HG03342 (cell line): ENCODE measurements at regions not wholly inside any gene's neighbourhood (a gene's known extent, or its start where the extent isn't known, plus 50 kb on each side); places are given as distances from the start of the nearest gene placed in this dataset.

Experiments used
- ATAC-seq: cut with Tn5 transposase; IDR thresholded peaks from one replicate; pipeline ENCODE4 v1.9.1; 2021; ENCODE audit warnings: mild to moderate bottlenecking, moderate library complexity; ENCODE audit not compliant: unreplicated experiment

GRCh38 chr13:40235160-40235796, 431.2 kb downstream of the FOXO1 start:
- ATAC-seq = no peak

DNA sequence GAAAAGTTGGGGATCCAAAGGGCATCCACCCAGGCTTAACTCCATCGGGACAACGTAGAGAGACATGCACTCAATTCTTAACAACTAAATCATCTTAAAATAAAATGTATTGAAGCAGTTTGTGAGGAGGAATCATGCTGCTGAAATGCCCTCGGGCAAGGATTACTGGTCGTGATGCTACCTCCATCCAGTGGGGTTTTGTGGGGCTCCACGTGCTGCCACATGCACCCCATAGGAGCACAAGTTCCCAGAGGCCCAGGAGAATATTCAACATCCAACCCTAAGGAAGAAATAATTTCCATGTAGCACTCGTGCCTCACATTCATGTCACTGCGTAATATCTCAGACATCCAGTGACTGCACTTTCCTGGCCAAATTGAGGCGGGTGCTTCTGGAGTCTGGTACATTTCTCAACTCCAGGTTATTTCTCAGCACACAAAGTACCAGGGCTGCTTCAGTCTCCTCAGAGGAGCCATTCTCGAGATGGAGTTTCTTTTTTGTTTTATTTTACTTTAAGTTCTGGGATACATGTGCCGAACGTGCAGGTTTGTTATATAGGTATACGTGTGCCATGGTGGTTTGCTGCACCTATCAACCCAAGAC, 429.8 kb downstream of the FOXO1 start:
- no peak for ATAC-seq

DNA sequence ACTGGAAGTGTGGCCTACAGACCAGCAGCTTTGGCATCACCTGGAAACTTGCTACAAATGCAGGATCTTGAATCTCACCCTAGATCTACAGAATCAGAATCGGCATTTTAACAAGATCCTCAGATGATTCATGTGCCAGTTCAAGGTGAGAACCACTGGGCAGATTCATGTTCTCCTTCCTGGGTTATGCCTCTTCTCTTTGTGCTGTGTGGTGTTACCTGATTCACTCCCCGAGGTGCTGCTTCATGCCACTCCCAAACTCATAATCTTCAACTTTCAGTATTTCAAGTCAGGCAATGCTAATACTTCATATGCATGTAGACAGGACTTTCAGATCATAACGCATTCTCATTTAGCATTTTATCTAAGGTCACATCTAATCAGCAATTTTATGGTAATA, 427.7 kb downstream of the FOXO1 start:
- no peak for ATAC-seq

DNA sequence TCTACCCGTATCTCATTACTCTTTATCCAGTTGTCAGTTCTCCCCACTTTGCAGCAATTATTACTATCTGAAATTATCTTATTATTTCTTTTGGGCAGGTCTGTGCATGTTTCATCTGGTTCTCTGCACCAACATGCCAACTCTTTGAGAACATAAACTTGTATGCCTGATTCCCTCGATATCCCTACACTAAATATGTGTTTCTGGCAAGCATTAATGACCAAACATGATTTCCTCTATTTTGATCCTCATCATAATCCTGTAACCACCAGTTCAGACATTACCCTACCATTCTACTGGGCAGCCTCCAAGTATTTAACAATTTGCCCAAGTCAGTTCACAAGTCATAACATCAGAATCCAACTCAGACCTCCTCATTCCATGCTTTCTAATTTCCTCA, 426.1 kb downstream of the FOXO1 start:
- no peak for ATAC-seq

GRCh38 chr13:40241125-40241798, 425.2 kb downstream of the FOXO1 start:
- ATAC-seq = no peak

- ATAC-seq = no peak
Observed at GRCh38 chr13:40243047-40243446, 423.4 kb downstream of the FOXO1 start.

- no peak for ATAC-seq
Observed at GRCh38 chr13:40243982-40244381, 422.5 kb downstream of the FOXO1 start.

GRCh38 chr13:40245567-40245966, 420.9 kb downstream of the FOXO1 start:
- ATAC-seq = no peak

GRCh38 chr13:40247845-40248244, 418.6 kb downstream of the FOXO1 start:
- ATAC-seq = no peak

GRCh38 chr13:40251343-40252032, 415.0 kb downstream of the FOXO1 start:
- ATAC-seq = no peak

- ATAC-seq = no peak
Observed at GRCh38 chr13:40252241-40252640, 414.2 kb downstream of the FOXO1 start.

DNA sequence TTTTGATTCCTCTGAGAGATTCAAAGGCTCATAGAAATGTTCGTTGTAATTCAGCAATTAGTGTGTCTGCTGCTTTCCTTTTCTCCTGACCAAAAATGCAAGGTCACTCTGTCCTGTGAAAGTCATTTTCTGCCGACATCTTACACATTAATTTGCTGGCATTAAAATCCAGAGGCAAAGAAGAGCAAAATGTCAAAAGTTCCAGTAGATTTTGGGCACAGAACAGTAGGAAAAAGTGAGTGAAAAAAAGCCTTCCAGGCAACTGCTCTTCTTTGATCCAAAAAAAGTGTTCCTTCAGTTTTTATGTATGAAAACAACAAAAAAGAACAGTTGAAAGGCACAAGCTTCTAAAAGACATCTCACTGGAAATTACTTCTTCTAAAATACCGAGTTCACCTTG, 413.8 kb downstream of the FOXO1 start:
- ATAC-seq = no peak

DNA sequence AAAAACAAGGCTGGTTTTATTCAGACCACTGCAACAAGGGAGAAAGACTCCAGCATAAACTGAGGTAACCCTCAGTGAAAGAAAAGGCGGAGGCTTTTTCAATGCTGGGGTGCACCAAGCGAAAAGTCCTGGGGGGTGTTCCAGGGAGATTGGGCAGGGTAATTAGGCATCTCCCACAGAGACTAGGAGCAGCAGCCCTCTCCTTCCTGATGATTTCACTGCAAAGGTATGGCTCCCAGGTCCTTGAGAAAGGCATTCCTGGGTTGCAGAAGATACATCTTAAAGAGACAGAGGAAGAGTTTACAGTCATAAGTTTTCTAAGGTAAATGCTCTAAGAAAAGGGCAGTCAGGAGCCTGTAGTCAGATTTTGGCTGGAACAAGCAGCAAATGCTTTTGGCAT, 412.0 kb downstream of the FOXO1 start:
- ATAC-seq = no peak

DNA sequence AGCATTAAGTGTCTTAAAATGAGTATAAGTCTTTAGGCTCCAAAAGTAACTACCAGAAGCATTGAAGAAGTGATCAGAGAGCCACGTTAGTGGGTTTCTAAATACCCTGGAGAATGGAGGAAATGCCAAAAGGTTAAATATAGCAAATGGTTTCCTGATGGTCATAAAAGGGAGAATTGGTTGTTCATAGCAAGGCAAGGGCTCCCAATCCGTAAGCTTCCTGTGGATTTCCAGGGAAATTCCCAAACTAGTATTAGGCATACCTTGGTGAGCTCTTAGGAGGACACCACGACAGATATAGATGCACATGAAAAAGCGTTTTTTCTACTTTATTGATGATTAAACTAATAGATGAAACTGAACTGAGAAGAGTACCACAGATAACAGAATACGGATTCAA, 410.9 kb downstream of the FOXO1 start:
- ATAC-seq = no peak

DNA sequence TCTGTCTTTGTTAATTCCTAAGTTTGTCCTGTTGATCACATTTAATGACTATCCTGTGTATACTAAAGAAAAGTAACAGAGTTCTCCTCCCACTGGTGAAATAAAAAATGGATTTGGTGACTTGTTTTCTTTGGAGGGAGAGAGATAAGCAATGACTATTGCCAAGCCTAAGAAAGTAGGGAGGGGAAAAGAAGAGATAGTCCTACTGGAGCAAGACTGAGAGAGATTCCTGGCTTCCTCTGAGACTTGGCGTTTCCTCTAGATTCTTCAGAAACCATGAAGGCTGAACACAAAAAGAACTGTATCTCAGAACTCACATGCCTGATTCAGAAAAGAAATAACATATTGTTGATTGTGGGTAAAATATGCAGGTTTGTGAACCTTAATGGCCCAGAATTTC, 406.5 kb downstream of the FOXO1 start:
- no peak for ATAC-seq

DNA sequence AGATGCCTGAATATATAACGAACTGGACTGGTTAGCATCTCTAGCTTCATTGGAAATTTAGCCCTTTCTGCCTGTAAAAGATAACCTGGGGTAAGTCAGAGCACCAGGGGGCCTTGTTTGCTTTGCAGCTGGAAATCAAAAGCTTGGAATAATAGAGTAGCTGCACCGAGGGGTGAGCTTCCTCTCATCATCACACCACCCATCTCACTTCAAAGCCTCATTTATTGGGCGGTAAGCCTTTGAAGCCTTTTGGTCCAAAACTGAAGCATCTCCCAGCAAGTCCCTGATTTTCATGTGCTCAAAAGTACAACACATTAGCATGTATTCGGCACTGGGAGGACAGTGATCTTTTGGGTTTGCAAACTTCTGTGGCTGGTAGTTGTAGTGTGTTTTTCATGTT, 405.1 kb downstream of the FOXO1 start:
- no peak for ATAC-seq

- ATAC-seq = no peak
Observed at GRCh38 chr13:40261947-40262346, 404.5 kb downstream of the FOXO1 start.

- ATAC-seq = no peak
Observed at GRCh38 chr13:40269086-40269485, 397.4 kb downstream of the FOXO1 start.

GRCh38 chr13:40270726-40271125, 395.7 kb downstream of the FOXO1 start:
- ATAC-seq = no peak

GRCh38 chr13:40271271-40271885, 395.1 kb downstream of the FOXO1 start:
- no peak for ATAC-seq
